Small intestine (tissue), 7 donors: ENCODE measurements at regions not wholly inside any gene's neighbourhood (a gene's known extent, or its start where the extent isn't known, plus 50 kb on each side); places are given as distances from the start of the nearest gene placed in this dataset.

Source experiments
- DNase-seq, 2 donors: peaks; one replicate each; pipeline versions ENCODE4 v3.0.0 to v3.0.0-alpha.2; 2013
- FAIRE-seq: peaks from 2 replicates; lab custom pipeline; 2012; peaks lifted over from hg19 to GRCh38; lab: Jason Lieb, UNC
- H3K27ac ChIP-seq, 3 donors: one replicate each; pipeline ENCODE4 v1.5.1; 2013; ENCODE audit warnings: low read length in 2 of 3, mild to moderate bottlenecking in 2 of 3, control low read depth in 1 of 3, inconsistent platforms in 1 of 3, low read depth in 1 of 3, moderate library complexity in 1 of 3
- H3K27me3 ChIP-seq, 3 donors: one replicate each; pipeline ENCODE4 v1.6.1; 2013; ENCODE audit warnings: low read length in 3 of 3, inconsistent platforms in 1 of 3; ENCODE audit not compliant: control insufficient read depth in 3 of 3, insufficient read depth in 3 of 3
- H3K36me3 ChIP-seq, 3 donors: one replicate each; pipeline ENCODE4 v1.6.1; 2013; ENCODE audit warnings: low read length in 3 of 3, inconsistent platforms in 1 of 3, low read depth in 1 of 3, mild to moderate bottlenecking in 1 of 3, moderate library complexity in 1 of 3; ENCODE audit not compliant: control insufficient read depth in 3 of 3, insufficient read depth in 2 of 3
- H3K4me1 ChIP-seq, 3 donors: one replicate each; pipeline ENCODE4 v1.6.1; 2013; ENCODE audit warnings: low read length in 2 of 3, inconsistent platforms in 1 of 3, low read depth in 1 of 3, mild to moderate bottlenecking in 1 of 3, moderate library complexity in 1 of 3; ENCODE audit not compliant: control insufficient read depth in 3 of 3, insufficient read depth in 2 of 3
- H3K4me3 ChIP-seq, 3 donors: one replicate each; pipeline ENCODE4 v1.5.1; 2013; ENCODE audit warnings: low read length in 3 of 3, control low read depth in 1 of 3, inconsistent platforms in 1 of 3, low read depth in 1 of 3, mild to moderate bottlenecking in 1 of 3, moderate library complexity in 1 of 3
- H3K9me3 ChIP-seq, 2 donors: one replicate each; pipeline ENCODE4 v1.6.1; 2013; ENCODE audit warnings: low read depth in 1 of 2, low read length in 1 of 2; ENCODE audit not compliant: control insufficient read depth in 2 of 2, insufficient read depth in 1 of 2
- WGBS, 3 donors: extraction: QIAGEN DNeasy Blood & Tissue Kit; methylation state at CpG; one replicate each; pipeline ENCODE4 v1.1.7; 2013; 5-methylcytosine and 5-hydroxymethylcytosine counted together
- donor health status: healthy with polysubstance abuse.
- donor health status: control.
- donor health status: control.
- donor health status: Bipolar disorder and iron deficiency.
- donor health status: healthy.

- no peaks in the 10 kb centered on the region for H3K4me1 ChIP-seq
- FAIRE-seq (no peak), DNase-seq (no peak)
- no peaks in the 10 kb centered on the region for H3K27me3 ChIP-seq
- no peak overlapping the region for H3K27ac ChIP-seq
- no peak overlapping the region for H3K4me3 ChIP-seq
- 88 to 98% (median 94%) methylated on average over 7 of the region's 7 CpGs for WGBS, 3 donors
- H3K36me3 ChIP-seq, result no peaks in the 10 kb centered on the region
- H3K9me3 ChIP-seq, result no peaks in the 10 kb centered on the region
These were observed 88.8 kb upstream of the RET start for GRCh38 chr10:42988069-42988468.

DNA sequence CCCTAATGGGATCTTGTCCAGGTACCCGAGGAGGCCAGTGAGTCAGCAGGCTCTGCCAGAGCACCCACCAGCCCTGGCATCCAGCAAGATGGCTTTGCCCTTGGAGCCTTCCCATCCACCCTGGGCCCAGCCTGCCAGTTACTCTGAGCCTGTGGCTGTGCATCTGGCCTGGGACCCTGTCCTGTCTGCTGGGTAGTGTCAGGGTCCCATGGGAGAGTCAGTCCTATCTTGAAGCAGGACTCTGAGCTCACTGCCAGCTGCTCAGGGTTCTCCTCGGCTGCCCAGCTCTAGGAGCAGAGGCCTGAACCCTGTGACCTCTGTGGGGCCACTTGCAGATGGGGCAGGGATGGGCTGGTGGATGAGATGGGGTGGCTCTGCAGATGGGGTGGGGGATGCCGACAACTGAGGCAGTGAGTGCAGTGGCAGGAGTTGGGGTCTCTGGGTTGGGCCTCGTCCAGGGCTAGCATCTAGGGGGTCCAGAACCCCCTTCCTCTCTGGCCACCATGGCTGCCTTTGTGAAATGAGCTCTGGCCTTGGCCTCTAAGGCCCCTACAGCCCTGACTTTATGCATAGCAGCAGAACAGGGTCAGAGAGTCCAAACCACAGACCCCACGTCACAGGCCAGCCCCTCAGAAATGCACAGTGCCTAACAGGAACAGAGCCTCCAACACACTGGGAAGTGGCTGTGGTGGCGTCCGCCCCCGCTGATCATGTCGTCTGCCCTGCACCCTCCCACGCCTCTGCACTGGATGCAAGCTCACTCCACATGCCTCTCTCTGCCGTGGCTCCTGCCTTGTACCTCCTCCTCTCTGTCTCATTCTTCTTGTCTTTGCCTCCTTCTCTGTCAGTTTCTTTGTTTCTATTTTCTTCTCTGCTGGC is 88.1 kb upstream of the RET start:
- Histone ChIP-seq H3K4me1 (no peaks in the 10 kb centered on the region), H3K27me3 (no peaks in the 10 kb centered on the region), H3K36me3 (no peaks in the 10 kb centered on the region), H3K9me3 (no peaks in the 10 kb centered on the region), H3K4me3 (no peak overlapping the region), H3K27ac (no peak overlapping the region)
- 68 to 81% (median 68%) methylated on average over 11 of the region's 11 CpGs for WGBS, 3 donors
- DNase-seq (no peak), FAIRE-seq (no peak)

DNA sequence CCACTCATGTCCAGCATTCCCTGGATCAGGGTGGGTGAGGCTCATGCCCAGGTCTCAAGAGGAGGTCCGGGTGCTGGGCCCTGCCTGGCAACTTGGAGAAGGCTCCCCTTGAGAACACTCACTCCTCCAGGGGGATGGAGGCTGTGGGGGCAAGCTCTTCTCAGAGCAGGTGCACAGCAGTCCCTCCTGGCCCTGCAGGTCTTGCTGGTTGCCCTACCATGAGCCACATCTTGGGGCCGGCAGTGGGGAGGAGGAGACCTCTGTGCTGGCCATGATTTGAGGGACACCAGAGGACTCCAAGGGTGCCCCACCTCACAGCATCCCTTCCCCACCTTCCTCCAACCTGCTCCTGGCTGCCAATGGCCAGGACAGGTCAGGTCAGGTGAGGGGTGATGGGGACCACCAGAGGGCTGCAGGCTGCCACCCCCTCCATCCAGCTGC is 87.4 kb upstream of the RET start:
- Histone ChIP-seq H3K27ac (no peak overlapping the region), H3K4me3 (no peak overlapping the region), H3K9me3 (no peaks in the 10 kb centered on the region), H3K4me1 (no peaks in the 10 kb centered on the region), H3K36me3 (no peaks in the 10 kb centered on the region), H3K27me3 (no peaks in the 10 kb centered on the region)
- FAIRE-seq (no peak), DNase-seq (no peak)
- 67 to 91% (median 74%) methylated on average over 2 of the region's 2 CpGs for WGBS, 3 donors

- H3K4me3 ChIP-seq, result no peak overlapping the region
- no peak overlapping the region for H3K27ac ChIP-seq
- no peaks in the 10 kb centered on the region for H3K4me1 ChIP-seq
- H3K36me3 ChIP-seq, result no peaks in the 10 kb centered on the region
- FAIRE-seq, result no peak
- WGBS, 3 donors, result 73 to 88% (median 79%) methylated on average over 18 of the region's 18 CpGs
- no peak for DNase-seq
- no peaks in the 10 kb centered on the region for H3K9me3 ChIP-seq
- no peaks in the 10 kb centered on the region for H3K27me3 ChIP-seq
These were observed 86.7 kb upstream of the RET start for GRCh38 chr10:42990016-42990720.

- no peak for DNase-seq
- WGBS, 3 donors, result 88 to 92% (median 91%) methylated on average over 18 of the region's 18 CpGs
- H3K27ac ChIP-seq, result no peak overlapping the region
These were observed 86.0 kb upstream of the RET start for GRCh38 chr10:42990721-42991441.

GRCh38 chr10:42991442-42992098 is 85.3 kb upstream of the RET start:
- Histone ChIP-seq H3K4me1 (no peaks in the 10 kb centered on the region), H3K36me3 (no peaks in the 10 kb centered on the region), H3K27ac (no peak overlapping the region), H3K4me3 (no peak overlapping the region), H3K9me3 (no peaks in the 10 kb centered on the region), H3K27me3 (no peaks in the 10 kb centered on the region)
- WGBS, 3 donors, result 77 to 92% (median 87%) methylated on average over 10 of the region's 10 CpGs
- DNase-seq, result no peak
- FAIRE-seq, result no peak

More at GRCh38 chr10:42990721-42991441, 86.0 kb upstream of the RET start:
- Histone ChIP-seq H3K4me1 (no peaks in the 10 kb centered on the region), H3K4me3 (no peak overlapping the region), H3K9me3 (no peaks in the 10 kb centered on the region), H3K27me3 (no peaks in the 10 kb centered on the region), H3K36me3 (no peaks in the 10 kb centered on the region)
- no peak for FAIRE-seq

- H3K27me3 ChIP-seq, result no peaks in the 10 kb centered on the region
- no peak overlapping the region for H3K27ac ChIP-seq
- no peak for DNase-seq
- FAIRE-seq, result no peak
- H3K4me3 ChIP-seq, result no peak overlapping the region
- WGBS, 3 donors, result 87 to 92% (median 88%) methylated on average over 12 of the region's 12 CpGs
- H3K4me1 ChIP-seq, result no peaks in the 10 kb centered on the region
- H3K9me3 ChIP-seq, result no peaks in the 10 kb centered on the region
- no peaks in the 10 kb centered on the region for H3K36me3 ChIP-seq
These were observed 84.5 kb upstream of the RET start for GRCh38 chr10:42992156-42992956.
